Left lung (tissue), 4 donors: ENCODE measurements at regions not wholly inside any gene's neighbourhood (a gene's known extent, or its start where the extent isn't known, plus 50 kb on each side); places are given as distances from the start of the nearest gene placed in this dataset.

Source experiments
- ATAC-seq: fragments of 200-7000 bp; cut with Tn5 transposase; one replicate; pipeline ENCODE4 v1.9.1; 2020; ENCODE audit warnings: moderate library complexity
- DNase-seq, 4 donors: peaks; one replicate each; pipeline ENCODE4 v3.0.0-alpha.2; 2013 to 2020
- H3K27ac ChIP-seq, 2 donors: fragments of 200-600 bp; sonication (generic) in 1 of 2; one replicate each; pipeline versions ENCODE4 v1.5.0 to v1.8.0; 2020 to 2021
- H3K27me3 ChIP-seq, 2 donors: fragments of 200-600 bp; sonication (generic) in 1 of 2; one replicate each; pipeline versions ENCODE4 v1.5.0 to v1.8.0; 2020 to 2021
- H3K36me3 ChIP-seq, 2 donors: fragments of 200-600 bp; sonication (generic) in 1 of 2; one replicate each; pipeline versions ENCODE4 v1.5.0 to v1.8.0; 2020 to 2021
- H3K4me1 ChIP-seq, 2 donors: fragments of 200-600 bp; one replicate each; pipeline ENCODE4 v1.8.0; 2021
- H3K4me3 ChIP-seq, 2 donors: fragments of 200-600 bp; sonication (generic) in 1 of 2; one replicate each; pipeline versions ENCODE4 v1.5.0 to v1.8.0; 2020 to 2021; ENCODE audit warnings: mild to moderate bottlenecking in 1 of 2
- H3K9me3 ChIP-seq, 2 donors: fragments of 200-600 bp; sonication (generic) in 1 of 2; one replicate each; pipeline versions ENCODE4 v1.5.0 to v1.8.0; 2020 to 2021
- CTCF ChIP-seq, 2 donors: fragments of 200-600 bp; sonication (generic) in 1 of 2; IDR thresholded peaks; one replicate each; pipeline versions ENCODE4 v1.5.0 to v1.8.0; 2021; ENCODE audit warnings: antibody characterized with exemption in 2 of 2
- intact Hi-C, 2 donors: fragments of 100-400 bp; cut with DNase I; formaldehyde crosslinking; loops; one replicate each; pipeline versions ENCODE4 v1.11.2 to v1.14.2; 2022
- donor health status: DM: no; HTN: yes; CAD: no.
- donor health status: DM: no; HTN: no; CAD: no.

- ATAC-seq (no peak), DNase-seq (no peak)
- Histone ChIP-seq H3K4me3 (no peak overlapping the region), H3K36me3 (no peaks in the 10 kb centered on the region), H3K27me3 (no peaks in the 10 kb centered on the region), H3K4me1 (no peaks in the 10 kb centered on the region), H3K27ac (no peak overlapping the region), H3K9me3 (no peaks in the 10 kb centered on the region)
- intact Hi-C loops, result no loop called here
- no peak for TF ChIP-seq CTCF (IDR thresholded peaks at IDR 0.05)
Observed at GRCh38 chr18:73261243-73261642, 393.5 kb upstream of the NETO1 start.

- H3K4me1 ChIP-seq, result no peaks in the 10 kb centered on the region
- no peak overlapping the region for H3K4me3 ChIP-seq
- H3K27ac ChIP-seq, result no peak overlapping the region
- no peaks in the 10 kb centered on the region for H3K27me3 ChIP-seq
- H3K36me3 ChIP-seq, result no peaks in the 10 kb centered on the region
- no peak for TF ChIP-seq CTCF (IDR thresholded peaks at IDR 0.05)
- no peak for DNase-seq
- intact Hi-C loops, result no loop called here
- no peak for ATAC-seq
- no peaks in the 10 kb centered on the region for H3K9me3 ChIP-seq
Observed at GRCh38 chr18:73258375-73259087, 390.7 kb upstream of the NETO1 start.

GRCh38 chr18:73254564-73254963, 386.8 kb upstream of the NETO1 start:
- TF ChIP-seq CTCF (IDR thresholded peaks at IDR 0.05), result no peak
- Histone ChIP-seq H3K27ac (no peak overlapping the region), H3K36me3 (no peaks in the 10 kb centered on the region), H3K4me1 (no peaks in the 10 kb centered on the region), H3K4me3 (no peak overlapping the region), H3K27me3 (no peaks in the 10 kb centered on the region), H3K9me3 (no peaks in the 10 kb centered on the region)
- intact Hi-C loops, result no loop called here
- no peak for ATAC-seq
- DNase-seq, result no peak

GRCh38 chr18:73249030-73249429, 381.2 kb upstream of the NETO1 start:
- Histone ChIP-seq H3K27ac (no peak overlapping the region), H3K9me3 (peaks cover 0 to 5% of the 10 kb centered on the region in 2 donors), H3K4me3 (no peak overlapping the region), H3K36me3 (no peaks in the 10 kb centered on the region), H3K27me3 (no peaks in the 10 kb centered on the region), H3K4me1 (no peaks in the 10 kb centered on the region)
- intact Hi-C loops, result no loop called here
- DNase-seq, result no peak
- TF ChIP-seq CTCF (IDR thresholded peaks at IDR 0.05), result no peak
- no peak for ATAC-seq

GRCh38 chr18:73246763-73247162, 379.0 kb upstream of the NETO1 start:
- Histone ChIP-seq H3K4me3 (no peak overlapping the region), H3K4me1 (no peaks in the 10 kb centered on the region), H3K27ac (no peak overlapping the region), H3K36me3 (no peaks in the 10 kb centered on the region), H3K9me3 (peaks cover 0 to 5% of the 10 kb centered on the region in 2 donors), H3K27me3 (no peaks in the 10 kb centered on the region)
- no peak for ATAC-seq
- intact Hi-C loops, result no loop called here
- no peak for DNase-seq
- no peak for TF ChIP-seq CTCF (IDR thresholded peaks at IDR 0.05)
